ENCODE measurements at regions not wholly inside any gene's neighbourhood (a gene's known extent, or its start where the extent isn't known, plus 50 kb on each side); places are given as distances from the start of the nearest gene placed in this dataset.

- H3K36me3 ChIP-seq (ENCODE audit: control insufficient read depth in 2 of 2, insufficient read depth in 2 of 2, low read length in 2 of 2) = no peaks in the 10 kb centered on the region
These were observed 240.6 kb downstream of the GXYLT1 start for GRCh38 chr12:41904041-41904440.

GRCh38 chr12:41903014-41903708 is 241.5 kb downstream of the GXYLT1 start:
- Histone ChIP-seq H3K9ac (ENCODE audit: low read depth in 1 of 2, low read length in 2 of 2) (no peak overlapping the region), H3K27ac (ENCODE audit: low read depth in 2 of 2, low read length in 2 of 2) (no peak overlapping the region), H3K27me3 (ENCODE audit: control insufficient read depth in 2 of 2, insufficient read depth in 2 of 2, low read length in 2 of 2) (no peaks in the 10 kb centered on the region), H3K9me3 (ENCODE audit: control insufficient read depth in 2 of 2, low read length in 2 of 2) (no peaks in the 10 kb centered on the region), H3K4me3 (ENCODE audit: low read length in 2 of 2) (no peak overlapping the region), H3K4me1 (ENCODE audit: control insufficient read depth in 2 of 2, insufficient read depth in 2 of 2, low read length in 2 of 2) (no peaks in the 10 kb centered on the region), H3K36me3 (ENCODE audit: control insufficient read depth in 2 of 2, insufficient read depth in 2 of 2, low read length in 2 of 2) (no peaks in the 10 kb centered on the region)

More at GRCh38 chr12:41904041-41904440, 240.6 kb downstream of the GXYLT1 start:
- H3K27me3 ChIP-seq (ENCODE audit: control insufficient read depth in 2 of 2, insufficient read depth in 2 of 2, low read length in 2 of 2) = no peaks in the 10 kb centered on the region
- H3K9ac ChIP-seq (ENCODE audit: low read depth in 1 of 2, low read length in 2 of 2) = no peak overlapping the region
- H3K27ac ChIP-seq (ENCODE audit: low read depth in 2 of 2, low read length in 2 of 2) = no peak overlapping the region
- no peaks in the 10 kb centered on the region for H3K9me3 ChIP-seq (ENCODE audit: control insufficient read depth in 2 of 2, low read length in 2 of 2)
- no peak overlapping the region for H3K4me3 ChIP-seq (ENCODE audit: low read length in 2 of 2)
- H3K4me1 ChIP-seq (ENCODE audit: control insufficient read depth in 2 of 2, insufficient read depth in 2 of 2, low read length in 2 of 2) = no peaks in the 10 kb centered on the region

- no peaks in the 10 kb centered on the region for H3K4me1 ChIP-seq (ENCODE audit: control insufficient read depth in 2 of 2, insufficient read depth in 2 of 2, low read length in 2 of 2)
- no peaks in the 10 kb centered on the region for H3K36me3 ChIP-seq (ENCODE audit: control insufficient read depth in 2 of 2, insufficient read depth in 2 of 2, low read length in 2 of 2)
- no peaks in the 10 kb centered on the region for H3K9me3 ChIP-seq (ENCODE audit: control insufficient read depth in 2 of 2, low read length in 2 of 2)
- no peak overlapping the region for H3K9ac ChIP-seq (ENCODE audit: low read depth in 1 of 2, low read length in 2 of 2)
- no peak overlapping the region for H3K27ac ChIP-seq (ENCODE audit: low read depth in 2 of 2, low read length in 2 of 2)
- H3K27me3 ChIP-seq (ENCODE audit: control insufficient read depth in 2 of 2, insufficient read depth in 2 of 2, low read length in 2 of 2) = no peaks in the 10 kb centered on the region
- H3K4me3 ChIP-seq (ENCODE audit: low read length in 2 of 2) = no peak overlapping the region
These were observed 245.1 kb downstream of the GXYLT1 start for GRCh38 chr12:41899577-41899976.

- H3K27ac ChIP-seq (ENCODE audit: low read depth in 2 of 2, low read length in 2 of 2) = no peak overlapping the region
- no peaks in the 10 kb centered on the region for H3K4me1 ChIP-seq (ENCODE audit: control insufficient read depth in 2 of 2, insufficient read depth in 2 of 2, low read length in 2 of 2)
- H3K4me3 ChIP-seq (ENCODE audit: low read length in 2 of 2) = no peak overlapping the region
- no peaks in the 10 kb centered on the region for H3K9me3 ChIP-seq (ENCODE audit: control insufficient read depth in 2 of 2, low read length in 2 of 2)
- no peak overlapping the region for H3K9ac ChIP-seq (ENCODE audit: low read depth in 1 of 2, low read length in 2 of 2)
- H3K27me3 ChIP-seq (ENCODE audit: control insufficient read depth in 2 of 2, insufficient read depth in 2 of 2, low read length in 2 of 2) = no peaks in the 10 kb centered on the region
- no peaks in the 10 kb centered on the region for H3K36me3 ChIP-seq (ENCODE audit: control insufficient read depth in 2 of 2, insufficient read depth in 2 of 2, low read length in 2 of 2)
These were observed 247.1 kb downstream of the GXYLT1 start for GRCh38 chr12:41897593-41897992.

- no peaks in the 10 kb centered on the region for H3K4me1 ChIP-seq (ENCODE audit: control insufficient read depth in 2 of 2, insufficient read depth in 2 of 2, low read length in 2 of 2)
- H3K36me3 ChIP-seq (ENCODE audit: control insufficient read depth in 2 of 2, insufficient read depth in 2 of 2, low read length in 2 of 2) = no peaks in the 10 kb centered on the region
- no peak overlapping the region for H3K9ac ChIP-seq (ENCODE audit: low read depth in 1 of 2, low read length in 2 of 2)
- no peak overlapping the region for H3K27ac ChIP-seq (ENCODE audit: low read depth in 2 of 2, low read length in 2 of 2)
- no peaks in the 10 kb centered on the region for H3K9me3 ChIP-seq (ENCODE audit: control insufficient read depth in 2 of 2, low read length in 2 of 2)
- no peaks in the 10 kb centered on the region for H3K27me3 ChIP-seq (ENCODE audit: control insufficient read depth in 2 of 2, insufficient read depth in 2 of 2, low read length in 2 of 2)
- H3K4me3 ChIP-seq (ENCODE audit: low read length in 2 of 2) = no peak overlapping the region
These were observed 251.2 kb downstream of the GXYLT1 start for GRCh38 chr12:41893491-41893890.

GRCh38 chr12:41892302-41892701 is 252.4 kb downstream of the GXYLT1 start:
- Histone ChIP-seq H3K4me1 (ENCODE audit: control insufficient read depth in 2 of 2, insufficient read depth in 2 of 2, low read length in 2 of 2) (no peaks in the 10 kb centered on the region), H3K4me3 (ENCODE audit: low read length in 2 of 2) (no peak overlapping the region), H3K27me3 (ENCODE audit: control insufficient read depth in 2 of 2, insufficient read depth in 2 of 2, low read length in 2 of 2) (no peaks in the 10 kb centered on the region), H3K27ac (ENCODE audit: low read depth in 2 of 2, low read length in 2 of 2) (no peak overlapping the region), H3K9me3 (ENCODE audit: control insufficient read depth in 2 of 2, low read length in 2 of 2) (no peaks in the 10 kb centered on the region), H3K9ac (ENCODE audit: low read depth in 1 of 2, low read length in 2 of 2) (no peak overlapping the region), H3K36me3 (ENCODE audit: control insufficient read depth in 2 of 2, insufficient read depth in 2 of 2, low read length in 2 of 2) (no peaks in the 10 kb centered on the region)

GRCh38 chr12:41891226-41891625 is 253.4 kb downstream of the GXYLT1 start:
- no peak overlapping the region for H3K27ac ChIP-seq (ENCODE audit: low read depth in 2 of 2, low read length in 2 of 2)
- no peak overlapping the region for H3K4me3 ChIP-seq (ENCODE audit: low read length in 2 of 2)
- no peak overlapping the region for H3K9ac ChIP-seq (ENCODE audit: low read depth in 1 of 2, low read length in 2 of 2)
- no peaks in the 10 kb centered on the region for H3K9me3 ChIP-seq (ENCODE audit: control insufficient read depth in 2 of 2, low read length in 2 of 2)
- no peaks in the 10 kb centered on the region for H3K36me3 ChIP-seq (ENCODE audit: control insufficient read depth in 2 of 2, insufficient read depth in 2 of 2, low read length in 2 of 2)
- H3K27me3 ChIP-seq (ENCODE audit: control insufficient read depth in 2 of 2, insufficient read depth in 2 of 2, low read length in 2 of 2) = no peaks in the 10 kb centered on the region
- H3K4me1 ChIP-seq (ENCODE audit: control insufficient read depth in 2 of 2, insufficient read depth in 2 of 2, low read length in 2 of 2) = no peaks in the 10 kb centered on the region

GRCh38 chr12:41888285-41888684 is 256.4 kb downstream of the GXYLT1 start:
- Histone ChIP-seq H3K9me3 (ENCODE audit: control insufficient read depth in 2 of 2, low read length in 2 of 2) (no peaks in the 10 kb centered on the region), H3K4me1 (ENCODE audit: control insufficient read depth in 2 of 2, insufficient read depth in 2 of 2, low read length in 2 of 2) (no peaks in the 10 kb centered on the region), H3K4me3 (ENCODE audit: low read length in 2 of 2) (no peak overlapping the region), H3K27ac (ENCODE audit: low read depth in 2 of 2, low read length in 2 of 2) (no peak overlapping the region), H3K36me3 (ENCODE audit: control insufficient read depth in 2 of 2, insufficient read depth in 2 of 2, low read length in 2 of 2) (no peaks in the 10 kb centered on the region), H3K9ac (ENCODE audit: low read depth in 1 of 2, low read length in 2 of 2) (no peak overlapping the region), H3K27me3 (ENCODE audit: control insufficient read depth in 2 of 2, insufficient read depth in 2 of 2, low read length in 2 of 2) (no peaks in the 10 kb centered on the region)

- no peak overlapping the region for H3K4me3 ChIP-seq (ENCODE audit: low read length in 2 of 2)
- H3K27ac ChIP-seq (ENCODE audit: low read depth in 2 of 2, low read length in 2 of 2) = no peak overlapping the region
- no peaks in the 10 kb centered on the region for H3K36me3 ChIP-seq (ENCODE audit: control insufficient read depth in 2 of 2, insufficient read depth in 2 of 2, low read length in 2 of 2)
- no peaks in the 10 kb centered on the region for H3K27me3 ChIP-seq (ENCODE audit: control insufficient read depth in 2 of 2, insufficient read depth in 2 of 2, low read length in 2 of 2)
- H3K9ac ChIP-seq (ENCODE audit: low read depth in 1 of 2, low read length in 2 of 2) = no peak overlapping the region
- H3K9me3 ChIP-seq (ENCODE audit: control insufficient read depth in 2 of 2, low read length in 2 of 2) = no peaks in the 10 kb centered on the region
- no peaks in the 10 kb centered on the region for H3K4me1 ChIP-seq (ENCODE audit: control insufficient read depth in 2 of 2, insufficient read depth in 2 of 2, low read length in 2 of 2)
These were observed 262.5 kb downstream of the GXYLT1 start for GRCh38 chr12:41881891-41882805.

GRCh38 chr12:41869432-41869831 is 275.2 kb downstream of the GXYLT1 start:
- Histone ChIP-seq H3K27me3 (ENCODE audit: control insufficient read depth in 2 of 2, insufficient read depth in 2 of 2, low read length in 2 of 2) (no peaks in the 10 kb centered on the region), H3K36me3 (ENCODE audit: control insufficient read depth in 2 of 2, insufficient read depth in 2 of 2, low read length in 2 of 2) (no peaks in the 10 kb centered on the region), H3K4me1 (ENCODE audit: control insufficient read depth in 2 of 2, insufficient read depth in 2 of 2, low read length in 2 of 2) (no peaks in the 10 kb centered on the region), H3K9me3 (ENCODE audit: control insufficient read depth in 2 of 2, low read length in 2 of 2) (no peaks in the 10 kb centered on the region), H3K27ac (ENCODE audit: low read depth in 2 of 2, low read length in 2 of 2) (no peak overlapping the region), H3K9ac (ENCODE audit: low read depth in 1 of 2, low read length in 2 of 2) (no peak overlapping the region), H3K4me3 (ENCODE audit: low read length in 2 of 2) (no peak overlapping the region)

All from mucosa of rectum (tissue), 2 donors.